Colonic mucosa (tissue), 4 donors: ENCODE measurements at regions not wholly inside any gene's neighbourhood (a gene's known extent, or its start where the extent isn't known, plus 50 kb on each side); places are given as distances from the start of the nearest gene placed in this dataset.

ENCODE experiments used
- DNase-seq: peaks from one replicate; pipeline ENCODE4 v3.0.0-alpha.2; 2020
- H3K27ac ChIP-seq: fragments of 200-600 bp; one replicate; pipeline ENCODE4 v1.8.0; 2021
- H3K27me3 ChIP-seq: fragments of 200-600 bp; one replicate; pipeline ENCODE4 v1.8.0; 2021
- H3K36me3 ChIP-seq: fragments of 200-600 bp; one replicate; pipeline ENCODE4 v1.8.0; 2021
- H3K4me1 ChIP-seq: fragments of 200-600 bp; one replicate; pipeline ENCODE4 v1.8.0; 2021; ENCODE audit warnings: mild to moderate bottlenecking
- H3K4me3 ChIP-seq: fragments of 200-600 bp; one replicate; pipeline ENCODE4 v1.8.0; 2021
- H3K9ac ChIP-seq, 2 donors: one replicate each; pipeline ENCODE4 v1.7.0; 2013; ENCODE audit warnings: control low read depth in 2 of 2, low read depth in 2 of 2, low read length in 2 of 2
- H3K9me3 ChIP-seq: fragments of 200-600 bp; one replicate; pipeline ENCODE4 v1.8.0; 2021
- intact Hi-C: fragments of 100-400 bp; cut with DNase I; formaldehyde crosslinking; loops from one replicate; pipeline ENCODE4 v1.14.1; 2022
- TF ChIP-seq, protein P1 (sequence below): fragments of 200-600 bp; IDR thresholded peaks from one replicate; pipeline ENCODE4 v1.8.0; 2022; ENCODE audit warnings: antibody characterized with exemption, mild to moderate bottlenecking
- donor health status: healthy.
- donor health status: DM: no; HTN: no; CAD: no.
- donor health status: DM: no; HTN: no; CAD: no.

DNA sequence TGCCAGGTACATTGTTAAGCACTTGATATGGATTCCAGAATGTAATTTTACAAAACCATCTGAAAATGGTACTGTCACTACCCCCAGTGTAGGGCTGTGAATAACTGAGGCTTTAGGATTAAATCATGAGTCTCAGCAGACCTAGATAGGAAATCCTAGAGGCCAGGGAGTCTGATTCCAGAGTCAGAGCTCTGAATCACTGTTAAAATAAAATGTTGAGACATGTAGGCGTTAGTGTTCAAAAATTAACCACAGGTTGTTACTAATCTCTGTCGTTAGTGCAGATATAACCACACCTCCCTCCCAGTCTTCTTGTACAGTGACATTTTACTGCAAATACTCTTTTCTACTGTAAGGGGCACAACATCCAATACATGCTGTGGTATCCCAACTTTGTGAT lies 1828.8 kb downstream of the MAT2B start:
- Histone ChIP-seq H3K36me3 (no peaks in the 10 kb centered on the region), H3K9ac (no peak overlapping the region), H3K4me3 (no peak overlapping the region), H3K4me1 (no peaks in the 10 kb centered on the region), H3K9me3 (no peaks in the 10 kb centered on the region), H3K27ac (no peak overlapping the region), H3K27me3 (no peaks in the 10 kb centered on the region)
- TF ChIP-seq, protein P1, sequence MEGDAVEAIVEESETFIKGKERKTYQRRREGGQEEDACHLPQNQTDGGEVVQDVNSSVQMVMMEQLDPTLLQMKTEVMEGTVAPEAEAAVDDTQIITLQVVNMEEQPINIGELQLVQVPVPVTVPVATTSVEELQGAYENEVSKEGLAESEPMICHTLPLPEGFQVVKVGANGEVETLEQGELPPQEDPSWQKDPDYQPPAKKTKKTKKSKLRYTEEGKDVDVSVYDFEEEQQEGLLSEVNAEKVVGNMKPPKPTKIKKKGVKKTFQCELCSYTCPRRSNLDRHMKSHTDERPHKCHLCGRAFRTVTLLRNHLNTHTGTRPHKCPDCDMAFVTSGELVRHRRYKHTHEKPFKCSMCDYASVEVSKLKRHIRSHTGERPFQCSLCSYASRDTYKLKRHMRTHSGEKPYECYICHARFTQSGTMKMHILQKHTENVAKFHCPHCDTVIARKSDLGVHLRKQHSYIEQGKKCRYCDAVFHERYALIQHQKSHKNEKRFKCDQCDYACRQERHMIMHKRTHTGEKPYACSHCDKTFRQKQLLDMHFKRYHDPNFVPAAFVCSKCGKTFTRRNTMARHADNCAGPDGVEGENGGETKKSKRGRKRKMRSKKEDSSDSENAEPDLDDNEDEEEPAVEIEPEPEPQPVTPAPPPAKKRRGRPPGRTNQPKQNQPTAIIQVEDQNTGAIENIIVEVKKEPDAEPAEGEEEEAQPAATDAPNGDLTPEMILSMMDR, result no peak
- no peak for DNase-seq
- intact Hi-C loops, result no loop called here

DNA sequence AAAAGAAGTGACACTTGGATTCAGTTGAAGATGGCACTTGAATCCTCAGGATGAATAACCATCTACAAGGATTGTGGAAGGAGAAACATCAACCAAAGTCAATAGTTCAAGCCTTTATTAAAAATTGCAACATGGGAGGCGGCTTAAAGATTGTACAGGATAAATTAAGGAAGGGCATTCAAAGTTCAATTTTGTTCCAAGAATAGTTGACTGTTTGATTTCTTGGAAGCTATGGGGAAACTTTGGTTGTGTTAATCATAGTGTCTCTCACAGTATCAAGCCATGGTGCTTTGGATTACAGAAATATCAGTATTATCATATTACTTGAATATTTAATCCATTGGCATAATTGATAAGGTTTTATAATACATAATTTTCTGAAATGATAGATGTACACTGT lies 1844.3 kb downstream of the MAT2B start:
- H3K36me3 ChIP-seq, result no peaks in the 10 kb centered on the region
- H3K4me1 ChIP-seq, result no peaks in the 10 kb centered on the region
- no peak overlapping the region for H3K27ac ChIP-seq
- H3K4me3 ChIP-seq, result no peak overlapping the region
- H3K9me3 ChIP-seq, result no peaks in the 10 kb centered on the region
- no peak for DNase-seq
- no peaks in the 10 kb centered on the region for H3K27me3 ChIP-seq
- TF ChIP-seq, protein P1, result no peak
- no peak overlapping the region for H3K9ac ChIP-seq
- intact Hi-C loops, result no loop called here

DNA sequence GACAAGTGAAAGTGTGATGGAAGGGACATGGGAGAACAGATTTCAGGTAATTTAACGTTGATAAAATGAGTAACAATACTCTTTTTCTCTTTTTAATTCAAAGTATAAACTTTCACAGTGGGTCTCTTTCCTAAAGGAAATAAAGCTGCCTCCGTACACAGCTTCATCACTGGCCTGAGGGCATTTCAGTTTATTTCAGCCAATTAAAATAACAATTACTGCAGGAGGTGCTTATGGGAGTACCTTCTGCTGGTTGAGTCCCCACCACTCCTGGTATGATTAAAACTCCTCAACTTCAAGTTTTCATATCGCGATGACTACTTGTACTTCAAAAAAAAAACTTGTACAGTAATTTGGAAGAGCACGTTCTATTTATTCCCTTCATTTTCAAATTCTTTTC lies 1845.9 kb downstream of the MAT2B start:
- H3K9ac ChIP-seq, result no peak overlapping the region
- TF ChIP-seq, protein P1, result no peak
- H3K27ac ChIP-seq, result no peak overlapping the region
- no peaks in the 10 kb centered on the region for H3K36me3 ChIP-seq
- no peak for DNase-seq
- no peaks in the 10 kb centered on the region for H3K4me1 ChIP-seq
- H3K4me3 ChIP-seq, result no peak overlapping the region
- H3K9me3 ChIP-seq, result no peaks in the 10 kb centered on the region
- no peaks in the 10 kb centered on the region for H3K27me3 ChIP-seq
- intact Hi-C loops, result no loop called here

- Histone ChIP-seq H3K9ac (no peak overlapping the region), H3K27me3 (no peaks in the 10 kb centered on the region), H3K9me3 (no peaks in the 10 kb centered on the region), H3K36me3 (no peaks in the 10 kb centered on the region), H3K27ac (no peak overlapping the region), H3K4me3 (no peak overlapping the region), H3K4me1 (no peaks in the 10 kb centered on the region)
- intact Hi-C loops, result no loop called here
- TF ChIP-seq, protein P1, result no peak
- DNase-seq, result no peak
Observed at GRCh38 chr5:165360366-165360765, 1854.9 kb downstream of the MAT2B start.

DNA sequence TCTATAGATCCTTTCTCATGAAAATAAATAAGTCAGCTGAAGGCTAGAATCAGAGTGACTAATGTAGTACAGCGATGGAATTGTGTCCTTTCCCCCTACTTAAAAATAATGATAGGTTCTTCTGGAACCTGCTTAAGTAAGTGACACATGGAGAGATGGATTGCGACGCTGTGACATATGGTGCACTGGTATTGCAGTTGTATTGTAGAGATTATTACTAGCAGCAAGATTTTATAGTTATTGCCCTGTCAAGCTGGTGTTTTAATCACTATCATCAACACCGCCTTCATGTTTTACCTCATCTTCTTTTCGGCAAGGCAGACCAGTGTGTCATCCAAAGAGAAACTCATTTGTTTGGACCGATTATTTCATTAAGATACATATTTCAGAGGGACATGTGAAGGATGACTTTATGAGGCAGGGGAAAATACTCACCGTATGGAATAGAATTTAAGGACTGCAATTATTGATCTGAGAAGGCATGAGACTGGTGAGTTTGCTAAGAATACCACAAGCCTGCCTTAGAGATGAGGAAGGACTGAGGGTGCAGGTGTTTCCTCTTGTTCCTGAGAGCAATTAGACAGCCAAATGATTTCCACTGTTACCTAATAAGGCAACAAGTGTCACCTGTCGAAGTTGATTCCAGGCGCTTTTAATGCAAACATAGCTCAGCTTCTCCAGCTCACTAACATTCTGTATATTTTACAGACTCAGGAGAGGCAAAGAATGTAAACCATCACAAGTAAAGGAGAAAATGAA lies 1855.5 kb downstream of the MAT2B start:
- TF ChIP-seq, protein P1, result no peak

More for the DNA sequence above, 1855.5 kb downstream of the MAT2B start:
- no peaks in the 10 kb centered on the region for H3K9me3 ChIP-seq
- no peak for DNase-seq
- no peak overlapping the region for H3K27ac ChIP-seq
- no peak overlapping the region for H3K9ac ChIP-seq
- no peak overlapping the region for H3K4me3 ChIP-seq
- H3K36me3 ChIP-seq, result no peaks in the 10 kb centered on the region
- H3K4me1 ChIP-seq, result no peaks in the 10 kb centered on the region
- intact Hi-C loops, result no loop called here
- no peaks in the 10 kb centered on the region for H3K27me3 ChIP-seq
